Suprapubic skin (tissue), 4 donors: ENCODE measurements at regions not wholly inside any gene's neighbourhood (a gene's known extent, or its start where the extent isn't known, plus 50 kb on each side); places are given as distances from the start of the nearest gene placed in this dataset.

Experiments
- DNase-seq, 2 donors: peaks; one replicate each; pipeline ENCODE4 v3.0.0-alpha.2; 2019; ENCODE audit warnings: low spot score in 2 of 2
- H3K27ac ChIP-seq: fragments of 200-600 bp; sonication (generic); one replicate; pipeline ENCODE4 v1.5.1; 2019
- H3K27me3 ChIP-seq: fragments of 200-600 bp; sonication (generic); one replicate; pipeline ENCODE4 v1.5.1; 2019
- H3K36me3 ChIP-seq: fragments of 200-600 bp; sonication (generic); one replicate; pipeline ENCODE4 v1.5.1; 2019
- H3K4me1 ChIP-seq: fragments of 200-600 bp; sonication (generic); one replicate; pipeline ENCODE4 v1.5.1; 2019
- H3K4me3 ChIP-seq: fragments of 200-600 bp; sonication (generic); one replicate; pipeline ENCODE4 v1.5.1; 2019; ENCODE audit warnings: mild to moderate bottlenecking
- H3K9me3 ChIP-seq: fragments of 200-600 bp; sonication (generic); one replicate; pipeline ENCODE4 v1.5.1; 2019
- EP300 ChIP-seq: sonication (generic); formaldehyde crosslinking; IDR thresholded peaks from one replicate; pipeline ENCODE4 v1.6.1; 2017; ENCODE audit warnings: antibody characterized with exemption
- POLR2A ChIP-seq, 2 donors: fragments of 450-650 bp; IDR thresholded peaks; one replicate each; pipeline ENCODE4 v1.6.1; 2017; ENCODE audit warnings: antibody characterized with exemption in 2 of 2, mild to moderate bottlenecking in 2 of 2, moderate library complexity in 2 of 2
- POLR2AphosphoS5 ChIP-seq, 3 donors: sonication (generic); formaldehyde crosslinking; IDR thresholded peaks; one replicate each; pipeline ENCODE4 v1.6.1; 2017; ENCODE audit warnings: antibody characterized with exemption in 3 of 3
- whole genome bisulfite sequencing: methylation state at CpG from one replicate; pipeline ENCODE4 v1.1.5; 2018; 5-methylcytosine and 5-hydroxymethylcytosine counted together
- TF ChIP-seq, protein P1 (sequence below), 2 donors: fragments of 200-600 bp in 1 of 2; fragments of 450-650 bp in 1 of 2; sonication (generic) in 1 of 2; IDR thresholded peaks; one replicate each; pipeline ENCODE4 v1.5.1; 2016 to 2019; ENCODE audit warnings: antibody characterized with exemption in 2 of 2, mild to moderate bottlenecking in 1 of 2, moderate library complexity in 1 of 2

- TF ChIP-seq EP300: no peak
- TF ChIP-seq, protein P1, sequence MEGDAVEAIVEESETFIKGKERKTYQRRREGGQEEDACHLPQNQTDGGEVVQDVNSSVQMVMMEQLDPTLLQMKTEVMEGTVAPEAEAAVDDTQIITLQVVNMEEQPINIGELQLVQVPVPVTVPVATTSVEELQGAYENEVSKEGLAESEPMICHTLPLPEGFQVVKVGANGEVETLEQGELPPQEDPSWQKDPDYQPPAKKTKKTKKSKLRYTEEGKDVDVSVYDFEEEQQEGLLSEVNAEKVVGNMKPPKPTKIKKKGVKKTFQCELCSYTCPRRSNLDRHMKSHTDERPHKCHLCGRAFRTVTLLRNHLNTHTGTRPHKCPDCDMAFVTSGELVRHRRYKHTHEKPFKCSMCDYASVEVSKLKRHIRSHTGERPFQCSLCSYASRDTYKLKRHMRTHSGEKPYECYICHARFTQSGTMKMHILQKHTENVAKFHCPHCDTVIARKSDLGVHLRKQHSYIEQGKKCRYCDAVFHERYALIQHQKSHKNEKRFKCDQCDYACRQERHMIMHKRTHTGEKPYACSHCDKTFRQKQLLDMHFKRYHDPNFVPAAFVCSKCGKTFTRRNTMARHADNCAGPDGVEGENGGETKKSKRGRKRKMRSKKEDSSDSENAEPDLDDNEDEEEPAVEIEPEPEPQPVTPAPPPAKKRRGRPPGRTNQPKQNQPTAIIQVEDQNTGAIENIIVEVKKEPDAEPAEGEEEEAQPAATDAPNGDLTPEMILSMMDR (IDR thresholded peaks at IDR 0.05): no peak
- no peak for TF ChIP-seq POLR2AphosphoS5 (IDR thresholded peaks at IDR 0.05)
- TF ChIP-seq POLR2A (IDR thresholded peaks at IDR 0.05): no peak
- WGBS: 54% methylated on average over 3 of the region's 3 CpGs
Measured at GRCh38 chr11:112727341-112727841, 233.8 kb upstream of the NCAM1 start.

DNA sequence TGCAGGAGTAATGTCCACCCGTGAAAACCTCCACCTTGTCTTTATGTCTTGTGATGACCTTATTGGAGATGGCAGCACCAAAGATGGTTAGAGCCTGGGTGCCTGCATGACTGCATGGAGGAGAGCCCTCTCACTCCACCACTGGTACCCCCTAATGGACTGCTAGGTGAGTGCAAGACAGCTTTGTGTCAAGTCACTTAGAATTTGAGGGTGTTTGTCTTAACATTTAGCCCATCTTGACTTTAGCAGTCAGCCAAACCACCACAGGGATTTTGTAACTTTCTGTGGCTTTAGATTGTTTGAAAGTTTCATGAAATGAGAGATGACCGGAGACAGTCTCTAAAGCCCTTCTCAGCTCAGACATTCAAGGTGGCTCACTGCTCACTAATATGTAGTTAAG lies 232.9 kb upstream of the NCAM1 start:
- no peak for TF ChIP-seq POLR2A (IDR thresholded peaks at IDR 0.05)
- TF ChIP-seq, protein P1 (IDR thresholded peaks at IDR 0.05): no peak
- TF ChIP-seq POLR2AphosphoS5 (IDR thresholded peaks at IDR 0.05): no peak
- no peak for TF ChIP-seq EP300
- 85% methylated on average over 2 of the region's 2 CpGs for WGBS
- no peaks in the 10 kb centered on the region for H3K9me3 ChIP-seq
- no peaks in the 10 kb centered on the region for H3K36me3 ChIP-seq
- H3K27ac ChIP-seq: no peak overlapping the region
- no peak for DNase-seq
- no peaks in the 10 kb centered on the region for H3K4me1 ChIP-seq
- H3K27me3 ChIP-seq: peaks cover 4% of the 10 kb centered on the region
- no peak overlapping the region for H3K4me3 ChIP-seq

More at GRCh38 chr11:112727341-112727841, 233.8 kb upstream of the NCAM1 start:
- Histone ChIP-seq H3K4me3 (no peak overlapping the region), H3K36me3 (no peaks in the 10 kb centered on the region), H3K4me1 (no peaks in the 10 kb centered on the region), H3K27me3 (peaks cover 4% of the 10 kb centered on the region), H3K9me3 (no peaks in the 10 kb centered on the region), H3K27ac (no peak overlapping the region)
- DNase-seq: no peak

DNA sequence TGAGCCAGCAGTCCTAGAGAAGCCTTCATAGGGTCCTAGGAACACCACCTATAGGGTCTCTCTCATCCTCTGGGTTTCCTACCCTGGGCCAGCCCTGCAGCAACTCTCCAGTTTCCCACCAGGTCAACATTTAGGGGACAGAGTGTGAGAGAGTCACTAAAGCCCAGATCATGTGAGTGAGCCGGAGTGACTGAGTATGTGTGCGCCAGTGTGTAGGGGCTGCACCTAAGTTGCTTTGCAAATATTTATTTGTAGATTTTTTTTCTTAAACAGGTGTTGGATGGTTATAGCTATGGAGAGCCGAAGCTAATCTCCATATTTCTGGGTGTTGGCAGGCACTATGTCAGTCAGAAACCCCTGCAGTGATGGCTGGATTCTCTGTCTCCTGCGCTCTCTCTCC lies 232.5 kb upstream of the NCAM1 start:
- no peak overlapping the region for H3K4me3 ChIP-seq
- H3K27me3 ChIP-seq: peaks cover 4% of the 10 kb centered on the region
- WGBS: 87% methylated on average over 4 of the region's 4 CpGs
- no peaks in the 10 kb centered on the region for H3K36me3 ChIP-seq
- no peak for DNase-seq
- H3K9me3 ChIP-seq: no peaks in the 10 kb centered on the region
- TF ChIP-seq EP300 (no peak), POLR2AphosphoS5 (IDR thresholded peaks at IDR 0.05) (no peak), POLR2A (IDR thresholded peaks at IDR 0.05) (no peak)
- TF ChIP-seq, protein P1 (IDR thresholded peaks at IDR 0.05): no peak
- no peaks in the 10 kb centered on the region for H3K4me1 ChIP-seq
- H3K27ac ChIP-seq: no peak overlapping the region

DNA sequence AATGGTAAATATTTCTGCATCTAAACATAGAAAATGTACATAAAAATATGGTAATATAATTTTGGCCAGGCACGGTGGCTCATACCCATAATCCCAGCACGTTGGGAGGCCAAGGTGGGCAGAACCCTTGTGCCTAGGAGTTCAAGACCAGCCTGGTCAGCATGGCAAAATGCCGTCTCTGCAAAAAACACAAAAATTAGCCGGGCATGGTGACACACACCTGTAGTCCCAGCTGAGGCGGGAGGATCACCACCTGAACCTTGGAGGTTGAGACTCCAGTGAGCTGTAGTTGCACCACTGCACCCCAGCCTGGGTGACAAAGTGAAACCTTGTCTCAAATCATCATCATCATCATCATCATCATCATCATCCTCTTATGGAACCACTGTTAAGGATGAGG lies 230.6 kb upstream of the NCAM1 start:
- 78% methylated on average over 5 of the region's 5 CpGs for WGBS
- H3K4me1 ChIP-seq: no peaks in the 10 kb centered on the region
- H3K4me3 ChIP-seq: no peak overlapping the region
- H3K9me3 ChIP-seq: no peaks in the 10 kb centered on the region
- DNase-seq: no peak
- no peak overlapping the region for H3K27ac ChIP-seq
- H3K27me3 ChIP-seq: peaks cover 4% of the 10 kb centered on the region
- TF ChIP-seq, protein P1 (IDR thresholded peaks at IDR 0.05): no peak
- no peak for TF ChIP-seq POLR2AphosphoS5 (IDR thresholded peaks at IDR 0.05)
- TF ChIP-seq EP300: no peak
- TF ChIP-seq POLR2A (IDR thresholded peaks at IDR 0.05): no peak
- no peaks in the 10 kb centered on the region for H3K36me3 ChIP-seq

GRCh38 chr11:112731538-112731937 lies 229.7 kb upstream of the NCAM1 start:
- Histone ChIP-seq H3K27ac (no peak overlapping the region), H3K27me3 (peaks cover 4% of the 10 kb centered on the region), H3K4me3 (no peak overlapping the region), H3K4me1 (no peaks in the 10 kb centered on the region), H3K9me3 (no peaks in the 10 kb centered on the region), H3K36me3 (no peaks in the 10 kb centered on the region)
- WGBS: 80% methylated on average over 2 of the region's 2 CpGs
- TF ChIP-seq POLR2A (IDR thresholded peaks at IDR 0.05): no peak
- TF ChIP-seq POLR2AphosphoS5 (IDR thresholded peaks at IDR 0.05): no peak
- TF ChIP-seq, protein P1 (IDR thresholded peaks at IDR 0.05): no peak
- TF ChIP-seq EP300: no peak
- no peak for DNase-seq
